ENCODE measurements at regions not wholly inside any gene's neighbourhood (a gene's known extent, or its start where the extent isn't known, plus 50 kb on each side); places are given as distances from the start of the nearest gene placed in this dataset.

DNA sequence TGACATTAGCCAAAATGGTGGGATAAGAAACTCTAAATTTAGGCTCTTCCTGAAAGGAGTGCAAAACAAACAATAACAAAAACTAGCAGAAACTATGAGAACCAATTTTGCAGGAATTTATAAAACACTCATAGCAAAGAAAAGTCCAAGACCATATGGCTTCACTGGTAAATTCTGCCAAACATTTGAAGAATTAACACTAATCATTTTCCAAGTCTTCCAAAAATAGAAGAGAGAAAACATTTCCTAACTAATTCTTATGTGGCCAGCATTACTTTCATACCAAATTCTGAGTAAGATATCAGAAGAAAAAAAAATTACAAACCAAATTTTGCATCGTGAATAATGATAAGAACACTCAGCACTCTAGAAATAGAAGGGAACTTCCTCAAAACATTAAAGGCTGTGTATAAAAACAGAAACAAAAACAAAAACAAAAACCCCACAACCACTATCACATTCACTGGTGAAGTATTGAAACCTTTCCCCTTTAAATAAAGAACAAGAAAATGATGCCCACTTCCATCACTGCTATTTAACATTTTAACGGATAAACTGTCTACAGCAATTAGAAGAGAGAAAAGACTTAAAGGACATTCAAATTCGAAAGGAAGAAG, 524.3 kb upstream of the GALNTL6 start:
- no peak overlapping the region for H3K18ac ChIP-seq (ENCODE audit: low read length)
- no peak overlapping the region for H3K4me3 ChIP-seq (ENCODE audit: low read depth, low read length)
- no peaks in the 10 kb centered on the region for H3K79me1 ChIP-seq (ENCODE audit: low read length)
- H4K91ac ChIP-seq (ENCODE audit: low read depth, low read length): no peak overlapping the region
- H2BK120ac ChIP-seq (ENCODE audit: insufficient read depth, low read length, poor library complexity): no peak overlapping the region
- H3K36me3 ChIP-seq (ENCODE audit: control insufficient read depth in 1 of 2, insufficient read depth in 2 of 2, low read length in 2 of 2): no peaks in the 10 kb centered on the region
- H3K79me2 ChIP-seq (ENCODE audit: control insufficient read depth, insufficient read depth, low read length, poor library complexity): no peaks in the 10 kb centered on the region
- H4K12ac ChIP-seq (ENCODE audit: low read depth, low read length): no peak overlapping the region
- H3K14ac ChIP-seq (ENCODE audit: low read length): no peak overlapping the region
- no peak overlapping the region for H2BK12ac ChIP-seq (ENCODE audit: low read length)
- WGBS (ENCODE audit: extremely low coverage, insufficient coverage, insufficient read length): no CpG with 5 or more reads among the region's 3 CpGs
- no peak overlapping the region for H3K9ac ChIP-seq (ENCODE audit: low read length)
- no peaks in the 10 kb centered on the region for H3K9me3 ChIP-seq (ENCODE audit: insufficient read depth, low read depth, low read length)
- no peaks in the 10 kb centered on the region for H3K4me1 ChIP-seq (ENCODE audit: control insufficient read depth in 1 of 2, insufficient read depth in 2 of 2, low read length in 2 of 2)
- H3K27me3 ChIP-seq (ENCODE audit: insufficient read depth, low read length): no peaks in the 10 kb centered on the region
- no peak overlapping the region for H2AFZ ChIP-seq (ENCODE audit: insufficient read depth, low read length, poor library complexity)
- H3K27ac ChIP-seq (ENCODE audit: low read depth, low read length): no peak overlapping the region
- H3K4me2 ChIP-seq (ENCODE audit: low read length): no peak overlapping the region
- no peak overlapping the region for H3K4ac ChIP-seq (ENCODE audit: low read depth, low read length)
- H2AK5ac ChIP-seq (ENCODE audit: low read length): no peak overlapping the region
- H3K23ac ChIP-seq (ENCODE audit: low read length): no peak overlapping the region
- no peak overlapping the region for H4K8ac ChIP-seq (ENCODE audit: low read depth, low read length)
- no peak overlapping the region for H2BK5ac ChIP-seq (ENCODE audit: low read depth, low read length, poor library complexity)
- DNase-seq: no peak

DNA sequence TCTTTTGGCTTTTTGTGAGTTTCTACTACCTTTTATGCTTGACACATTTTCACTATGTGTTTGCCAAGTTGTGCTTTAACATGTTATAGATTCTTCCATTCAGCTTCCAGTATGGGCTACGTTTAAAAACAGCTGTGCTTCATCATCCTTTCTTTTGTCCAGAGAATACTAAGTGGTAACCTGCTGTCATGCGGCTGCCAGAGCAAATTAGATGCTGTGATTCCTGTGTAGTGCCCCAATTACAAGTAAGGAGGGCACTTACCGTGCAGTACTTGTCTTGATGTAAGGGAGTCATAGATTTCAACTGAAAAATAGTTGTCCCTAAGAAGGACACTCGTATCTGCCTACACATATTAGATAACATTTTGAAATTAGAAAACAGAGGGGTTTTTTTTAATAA, 531.8 kb upstream of the GALNTL6 start:
- no peak overlapping the region for H3K14ac ChIP-seq (ENCODE audit: low read length)
- no peaks in the 10 kb centered on the region for H3K27me3 ChIP-seq (ENCODE audit: insufficient read depth, low read length)
- no peak for DNase-seq
- no peak overlapping the region for H3K9ac ChIP-seq (ENCODE audit: low read length)
- no peak overlapping the region for H3K27ac ChIP-seq (ENCODE audit: low read depth, low read length)
- H4K12ac ChIP-seq (ENCODE audit: low read depth, low read length): no peak overlapping the region
- WGBS (ENCODE audit: extremely low coverage, insufficient coverage, insufficient read length): no CpG with 5 or more reads among the region's 4 CpGs
- no peak overlapping the region for H2AFZ ChIP-seq (ENCODE audit: insufficient read depth, low read length, poor library complexity)
- H4K91ac ChIP-seq (ENCODE audit: low read depth, low read length): no peak overlapping the region
- H3K18ac ChIP-seq (ENCODE audit: low read length): no peak overlapping the region
- no peaks in the 10 kb centered on the region for H3K36me3 ChIP-seq (ENCODE audit: control insufficient read depth in 1 of 2, insufficient read depth in 2 of 2, low read length in 2 of 2)
- H2BK120ac ChIP-seq (ENCODE audit: insufficient read depth, low read length, poor library complexity): no peak overlapping the region
- no peak overlapping the region for H3K4me3 ChIP-seq (ENCODE audit: low read depth, low read length)
- no peak overlapping the region for H3K23ac ChIP-seq (ENCODE audit: low read length)
- H2AK5ac ChIP-seq (ENCODE audit: low read length): no peak overlapping the region
- no peak overlapping the region for H2BK5ac ChIP-seq (ENCODE audit: low read depth, low read length, poor library complexity)
- H3K79me1 ChIP-seq (ENCODE audit: low read length): no peaks in the 10 kb centered on the region
- H3K4me1 ChIP-seq (ENCODE audit: control insufficient read depth in 1 of 2, insufficient read depth in 2 of 2, low read length in 2 of 2): no peaks in the 10 kb centered on the region
- no peak overlapping the region for H3K4me2 ChIP-seq (ENCODE audit: low read length)
- H4K8ac ChIP-seq (ENCODE audit: low read depth, low read length): no peak overlapping the region
- H3K79me2 ChIP-seq (ENCODE audit: control insufficient read depth, insufficient read depth, low read length, poor library complexity): no peaks in the 10 kb centered on the region
- H3K4ac ChIP-seq (ENCODE audit: low read depth, low read length): no peak overlapping the region
- no peaks in the 10 kb centered on the region for H3K9me3 ChIP-seq (ENCODE audit: insufficient read depth, low read depth, low read length)
- H2BK12ac ChIP-seq (ENCODE audit: low read length): no peak overlapping the region

- H3K4ac ChIP-seq (ENCODE audit: low read depth, low read length): no peak overlapping the region
- no peak overlapping the region for H4K91ac ChIP-seq (ENCODE audit: low read depth, low read length)
- H3K79me1 ChIP-seq (ENCODE audit: low read length): no peaks in the 10 kb centered on the region
- no peaks in the 10 kb centered on the region for H3K36me3 ChIP-seq (ENCODE audit: control insufficient read depth in 1 of 2, insufficient read depth in 2 of 2, low read length in 2 of 2)
- no peaks in the 10 kb centered on the region for H3K4me1 ChIP-seq (ENCODE audit: control insufficient read depth in 1 of 2, insufficient read depth in 2 of 2, low read length in 2 of 2)
- H2AFZ ChIP-seq (ENCODE audit: insufficient read depth, low read length, poor library complexity): no peak overlapping the region
- no peak overlapping the region for H3K18ac ChIP-seq (ENCODE audit: low read length)
- H4K12ac ChIP-seq (ENCODE audit: low read depth, low read length): no peak overlapping the region
- H2AK5ac ChIP-seq (ENCODE audit: low read length): no peak overlapping the region
- no peak overlapping the region for H3K4me2 ChIP-seq (ENCODE audit: low read length)
- WGBS (ENCODE audit: extremely low coverage, insufficient coverage, insufficient read length): no CpG with 5 or more reads among the region's 2 CpGs
- H2BK12ac ChIP-seq (ENCODE audit: low read length): no peak overlapping the region
- no peak overlapping the region for H3K4me3 ChIP-seq (ENCODE audit: low read depth, low read length)
- H3K27me3 ChIP-seq (ENCODE audit: insufficient read depth, low read length): no peaks in the 10 kb centered on the region
- no peak overlapping the region for H4K8ac ChIP-seq (ENCODE audit: low read depth, low read length)
- no peak overlapping the region for H2BK5ac ChIP-seq (ENCODE audit: low read depth, low read length, poor library complexity)
- H2BK120ac ChIP-seq (ENCODE audit: insufficient read depth, low read length, poor library complexity): no peak overlapping the region
- no peak overlapping the region for H3K23ac ChIP-seq (ENCODE audit: low read length)
- H3K9ac ChIP-seq (ENCODE audit: low read length): no peak overlapping the region
- no peak overlapping the region for H3K14ac ChIP-seq (ENCODE audit: low read length)
- DNase-seq: no peak
- no peaks in the 10 kb centered on the region for H3K79me2 ChIP-seq (ENCODE audit: control insufficient read depth, insufficient read depth, low read length, poor library complexity)
- H3K9me3 ChIP-seq (ENCODE audit: insufficient read depth, low read depth, low read length): no peaks in the 10 kb centered on the region
- H3K27ac ChIP-seq (ENCODE audit: low read depth, low read length): no peak overlapping the region
Measured at GRCh38 chr4:171279131-171279530, 534.1 kb upstream of the GALNTL6 start.

- no peak overlapping the region for H3K27ac ChIP-seq (ENCODE audit: low read depth, low read length)
- no peak overlapping the region for H2BK120ac ChIP-seq (ENCODE audit: insufficient read depth, low read length, poor library complexity)
- H2BK5ac ChIP-seq (ENCODE audit: low read depth, low read length, poor library complexity): no peak overlapping the region
- no peak overlapping the region for H3K18ac ChIP-seq (ENCODE audit: low read length)
- H4K12ac ChIP-seq (ENCODE audit: low read depth, low read length): no peak overlapping the region
- H2BK12ac ChIP-seq (ENCODE audit: low read length): no peak overlapping the region
- no peaks in the 10 kb centered on the region for H3K27me3 ChIP-seq (ENCODE audit: insufficient read depth, low read length)
- no peak overlapping the region for H3K4me2 ChIP-seq (ENCODE audit: low read length)
- WGBS (ENCODE audit: extremely low coverage, insufficient coverage, insufficient read length): no CpG with 5 or more reads among the region's 6 CpGs
- H2AFZ ChIP-seq (ENCODE audit: insufficient read depth, low read length, poor library complexity): no peak overlapping the region
- H3K14ac ChIP-seq (ENCODE audit: low read length): no peak overlapping the region
- H3K4me1 ChIP-seq (ENCODE audit: control insufficient read depth in 1 of 2, insufficient read depth in 2 of 2, low read length in 2 of 2): no peaks in the 10 kb centered on the region
- no peak overlapping the region for H3K4ac ChIP-seq (ENCODE audit: low read depth, low read length)
- no peaks in the 10 kb centered on the region for H3K79me1 ChIP-seq (ENCODE audit: low read length)
- H4K91ac ChIP-seq (ENCODE audit: low read depth, low read length): no peak overlapping the region
- no peaks in the 10 kb centered on the region for H3K79me2 ChIP-seq (ENCODE audit: control insufficient read depth, insufficient read depth, low read length, poor library complexity)
- no peak overlapping the region for H3K4me3 ChIP-seq (ENCODE audit: low read depth, low read length)
- no peaks in the 10 kb centered on the region for H3K36me3 ChIP-seq (ENCODE audit: control insufficient read depth in 1 of 2, insufficient read depth in 2 of 2, low read length in 2 of 2)
- H3K9me3 ChIP-seq (ENCODE audit: insufficient read depth, low read depth, low read length): no peaks in the 10 kb centered on the region
- no peak for DNase-seq
- no peak overlapping the region for H3K9ac ChIP-seq (ENCODE audit: low read length)
- H4K8ac ChIP-seq (ENCODE audit: low read depth, low read length): no peak overlapping the region
- no peak overlapping the region for H3K23ac ChIP-seq (ENCODE audit: low read length)
- H2AK5ac ChIP-seq (ENCODE audit: low read length): no peak overlapping the region
Measured at GRCh38 chr4:171266671-171267070, 546.5 kb upstream of the GALNTL6 start.
